HepG2 (cell line): ENCODE measurements at regions not wholly inside any gene's neighbourhood (a gene's known extent, or its start where the extent isn't known, plus 50 kb on each side); places are given as distances from the start of the nearest gene placed in this dataset.

Experiments used
- ATAD3A ChIP-seq: sonication (generic); formaldehyde crosslinking; IDR thresholded peaks from 2 replicates; pipeline ENCODE4 v1.4.0; 2020; ENCODE audit warnings: missing genetic modification reagents
- GTF2F1 ChIP-seq: fragments of 150-350 bp; IDR thresholded peaks from 2 replicates; pipeline ENCODE4 v1.6.1; 2014; ENCODE audit warnings: low read length
- NAIF1 ChIP-seq: sonication (generic); formaldehyde crosslinking; IDR thresholded peaks from 2 replicates; pipeline ENCODE4 v1.5.0; 2020; ENCODE audit warnings: mild to moderate bottlenecking, missing genetic modification reagents, borderline replicate concordance
- RBAK ChIP-seq: sonication (generic); formaldehyde crosslinking; IDR thresholded peaks from 2 replicates; pipeline ENCODE4 v1.5.1; 2020; ENCODE audit warnings: mild to moderate bottlenecking, missing genetic modification reagents
- TF ChIP-seq, protein P1 (sequence below): sonication (generic); formaldehyde crosslinking; IDR thresholded peaks from 2 replicates; pipeline ENCODE4 v1.4.0; 2020; ENCODE audit warnings: missing genetic modification reagents
- TF ChIP-seq, protein P2 (sequence below): IDR thresholded peaks from 2 replicates; pipeline ENCODE4 v1.6.1; 2016; ENCODE audit warnings: missing compliant biosample characterization, missing genetic modification reagents, borderline replicate concordance
- TF ChIP-seq, protein P3 (sequence below), 2 experiments: sonication (generic) in 1 of 2; formaldehyde crosslinking in 1 of 2; IDR thresholded peaks; 2 replicates each; pipeline versions ENCODE4 v1.4.0 to v1.6.1; 2018 to 2020; ENCODE audit warnings: missing genetic modification reagents in 2 of 2, borderline replicate concordance in 1 of 2, low read depth in 1 of 2, mild to moderate bottlenecking in 1 of 2, missing biosample characterization in 1 of 2

DNA sequence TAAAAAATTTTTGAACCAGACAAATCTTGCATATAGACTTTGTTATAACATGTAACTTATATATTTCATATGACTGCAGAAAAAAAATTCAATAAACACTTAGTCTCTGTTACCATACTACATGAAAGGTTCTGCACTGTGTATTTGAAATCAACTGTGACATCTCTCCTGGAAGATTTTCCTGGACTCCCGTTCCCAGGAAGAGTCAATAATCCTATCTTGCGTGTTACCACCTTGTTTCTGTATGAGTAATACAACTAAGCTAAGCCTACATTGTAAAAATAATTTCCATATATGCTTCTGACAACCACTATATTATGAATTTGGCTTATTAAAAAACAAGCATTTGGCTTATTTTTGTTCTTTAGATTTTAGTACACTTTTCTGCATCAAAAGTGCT lies 665.6 kb upstream of the SOX9 start (continued):
- TF ChIP-seq, protein P1, sequence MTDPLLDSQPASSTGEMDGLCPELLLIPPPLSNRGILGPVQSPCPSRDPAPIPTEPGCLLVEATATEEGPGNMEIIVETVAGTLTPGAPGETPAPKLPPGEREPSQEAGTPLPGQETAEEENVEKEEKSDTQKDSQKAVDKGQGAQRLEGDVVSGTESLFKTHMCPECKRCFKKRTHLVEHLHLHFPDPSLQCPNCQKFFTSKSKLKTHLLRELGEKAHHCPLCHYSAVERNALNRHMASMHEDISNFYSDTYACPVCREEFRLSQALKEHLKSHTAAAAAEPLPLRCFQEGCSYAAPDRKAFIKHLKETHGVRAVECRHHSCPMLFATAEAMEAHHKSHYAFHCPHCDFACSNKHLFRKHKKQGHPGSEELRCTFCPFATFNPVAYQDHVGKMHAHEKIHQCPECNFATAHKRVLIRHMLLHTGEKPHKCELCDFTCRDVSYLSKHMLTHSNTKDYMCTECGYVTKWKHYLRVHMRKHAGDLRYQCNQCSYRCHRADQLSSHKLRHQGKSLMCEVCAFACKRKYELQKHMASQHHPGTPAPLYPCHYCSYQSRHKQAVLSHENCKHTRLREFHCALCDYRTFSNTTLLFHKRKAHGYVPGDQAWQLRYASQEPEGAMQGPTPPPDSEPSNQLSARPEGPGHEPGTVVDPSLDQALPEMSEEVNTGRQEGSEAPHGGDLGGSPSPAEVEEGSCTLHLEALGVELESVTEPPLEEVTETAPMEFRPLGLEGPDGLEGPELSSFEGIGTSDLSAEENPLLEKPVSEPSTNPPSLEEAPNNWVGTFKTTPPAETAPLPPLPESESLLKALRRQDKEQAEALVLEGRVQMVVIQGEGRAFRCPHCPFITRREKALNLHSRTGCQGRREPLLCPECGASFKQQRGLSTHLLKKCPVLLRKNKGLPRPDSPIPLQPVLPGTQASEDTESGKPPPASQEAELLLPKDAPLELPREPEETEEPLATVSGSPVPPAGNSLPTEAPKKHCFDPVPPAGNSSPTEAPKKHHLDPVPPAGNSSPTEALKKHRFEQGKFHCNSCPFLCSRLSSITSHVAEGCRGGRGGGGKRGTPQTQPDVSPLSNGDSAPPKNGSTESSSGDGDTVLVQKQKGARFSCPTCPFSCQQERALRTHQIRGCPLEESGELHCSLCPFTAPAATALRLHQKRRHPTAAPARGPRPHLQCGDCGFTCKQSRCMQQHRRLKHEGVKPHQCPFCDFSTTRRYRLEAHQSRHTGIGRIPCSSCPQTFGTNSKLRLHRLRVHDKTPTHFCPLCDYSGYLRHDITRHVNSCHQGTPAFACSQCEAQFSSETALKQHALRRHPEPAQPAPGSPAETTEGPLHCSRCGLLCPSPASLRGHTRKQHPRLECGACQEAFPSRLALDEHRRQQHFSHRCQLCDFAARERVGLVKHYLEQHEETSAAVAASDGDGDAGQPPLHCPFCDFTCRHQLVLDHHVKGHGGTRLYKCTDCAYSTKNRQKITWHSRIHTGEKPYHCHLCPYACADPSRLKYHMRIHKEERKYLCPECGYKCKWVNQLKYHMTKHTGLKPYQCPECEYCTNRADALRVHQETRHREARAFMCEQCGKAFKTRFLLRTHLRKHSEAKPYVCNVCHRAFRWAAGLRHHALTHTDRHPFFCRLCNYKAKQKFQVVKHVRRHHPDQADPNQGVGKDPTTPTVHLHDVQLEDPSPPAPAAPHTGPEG (CRISPR knock-in tag) = no peak
- no peak for TF ChIP-seq GTF2F1
- TF ChIP-seq NAIF1 (CRISPR knock-in tag) = no peak
- TF ChIP-seq ATAD3A = no peak
- no peak for TF ChIP-seq RBAK (CRISPR knock-in tag)
- TF ChIP-seq, protein P2, sequence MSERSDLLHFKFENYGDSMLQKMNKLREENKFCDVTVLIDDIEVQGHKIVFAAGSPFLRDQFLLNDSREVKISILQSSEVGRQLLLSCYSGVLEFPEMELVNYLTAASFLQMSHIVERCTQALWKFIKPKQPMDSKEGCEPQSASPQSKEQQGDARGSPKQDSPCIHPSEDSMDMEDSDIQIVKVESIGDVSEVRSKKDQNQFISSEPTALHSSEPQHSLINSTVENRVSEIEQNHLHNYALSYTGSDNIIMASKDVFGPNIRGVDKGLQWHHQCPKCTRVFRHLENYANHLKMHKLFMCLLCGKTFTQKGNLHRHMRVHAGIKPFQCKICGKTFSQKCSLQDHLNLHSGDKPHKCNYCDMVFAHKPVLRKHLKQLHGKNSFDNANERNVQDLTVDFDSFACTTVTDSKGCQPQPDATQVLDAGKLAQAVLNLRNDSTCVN (CRISPR knock-in tag) = no peak
- TF ChIP-seq, protein P3, sequence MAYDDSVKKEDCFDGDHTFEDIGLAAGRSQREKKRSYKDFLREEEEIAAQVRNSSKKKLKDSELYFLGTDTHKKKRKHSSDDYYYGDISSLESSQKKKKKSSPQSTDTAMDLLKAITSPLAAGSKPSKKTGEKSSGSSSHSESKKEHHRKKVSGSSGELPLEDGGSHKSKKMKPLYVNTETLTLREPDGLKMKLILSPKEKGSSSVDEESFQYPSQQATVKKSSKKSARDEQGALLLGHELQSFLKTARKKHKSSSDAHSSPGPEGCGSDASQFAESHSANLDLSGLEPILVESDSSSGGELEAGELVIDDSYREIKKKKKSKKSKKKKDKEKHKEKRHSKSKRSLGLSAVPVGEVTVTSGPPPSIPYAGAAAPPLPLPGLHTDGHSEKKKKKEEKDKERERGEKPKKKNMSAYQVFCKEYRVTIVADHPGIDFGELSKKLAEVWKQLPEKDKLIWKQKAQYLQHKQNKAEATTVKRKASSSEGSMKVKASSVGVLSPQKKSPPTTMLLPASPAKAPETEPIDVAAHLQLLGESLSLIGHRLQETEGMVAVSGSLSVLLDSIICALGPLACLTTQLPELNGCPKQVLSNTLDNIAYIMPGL (CRISPR knock-in tag; IDR thresholded peaks at IDR 0.05; ENCODE audit: borderline replicate concordance in 1 of 2, low read depth in 1 of 2) = no peak
